Liver (tissue), 3 donors: ENCODE measurements at regions not wholly inside any gene's neighbourhood (a gene's known extent, or its start where the extent isn't known, plus 50 kb on each side); places are given as distances from the start of the nearest gene placed in this dataset.

Experiments used
- GABPA ChIP-seq, 2 donors: IDR thresholded peaks in 1 of 2; conservative IDR thresholded peaks in 1 of 2; 2 replicates each; pipeline ENCODE4 v1.6.1; 2016; ENCODE audit warnings: antibody characterized with exemption in 2 of 2, mild to moderate bottlenecking in 1 of 2, moderate library complexity in 1 of 2
- TAF1 ChIP-seq: conservative IDR thresholded peaks from 2 replicates; pipeline ENCODE4 v1.6.1; 2016; ENCODE audit warnings: antibody characterized with exemption, mild to moderate bottlenecking
- ZBTB33 ChIP-seq: IDR thresholded peaks from 2 replicates; pipeline ENCODE4 v1.6.1; 2016; ENCODE audit warnings: antibody characterized with exemption
- TF ChIP-seq, protein P1 (sequence below): IDR thresholded peaks from 2 replicates; pipeline ENCODE4 v1.6.1; 2016; ENCODE audit warnings: antibody characterized with exemption, mild to moderate bottlenecking
- TF ChIP-seq, protein P2 (sequence below): fragments of 150-350 bp; IDR thresholded peaks from 2 replicates; pipeline ENCODE4 v1.5.1; 2017; ENCODE audit warnings: improper control_type of control experiment, low read depth, low read length; ENCODE audit not compliant: missing input control
- donor health status: healthy.
- donor health status: healthy.

- TF ChIP-seq, protein P1, sequence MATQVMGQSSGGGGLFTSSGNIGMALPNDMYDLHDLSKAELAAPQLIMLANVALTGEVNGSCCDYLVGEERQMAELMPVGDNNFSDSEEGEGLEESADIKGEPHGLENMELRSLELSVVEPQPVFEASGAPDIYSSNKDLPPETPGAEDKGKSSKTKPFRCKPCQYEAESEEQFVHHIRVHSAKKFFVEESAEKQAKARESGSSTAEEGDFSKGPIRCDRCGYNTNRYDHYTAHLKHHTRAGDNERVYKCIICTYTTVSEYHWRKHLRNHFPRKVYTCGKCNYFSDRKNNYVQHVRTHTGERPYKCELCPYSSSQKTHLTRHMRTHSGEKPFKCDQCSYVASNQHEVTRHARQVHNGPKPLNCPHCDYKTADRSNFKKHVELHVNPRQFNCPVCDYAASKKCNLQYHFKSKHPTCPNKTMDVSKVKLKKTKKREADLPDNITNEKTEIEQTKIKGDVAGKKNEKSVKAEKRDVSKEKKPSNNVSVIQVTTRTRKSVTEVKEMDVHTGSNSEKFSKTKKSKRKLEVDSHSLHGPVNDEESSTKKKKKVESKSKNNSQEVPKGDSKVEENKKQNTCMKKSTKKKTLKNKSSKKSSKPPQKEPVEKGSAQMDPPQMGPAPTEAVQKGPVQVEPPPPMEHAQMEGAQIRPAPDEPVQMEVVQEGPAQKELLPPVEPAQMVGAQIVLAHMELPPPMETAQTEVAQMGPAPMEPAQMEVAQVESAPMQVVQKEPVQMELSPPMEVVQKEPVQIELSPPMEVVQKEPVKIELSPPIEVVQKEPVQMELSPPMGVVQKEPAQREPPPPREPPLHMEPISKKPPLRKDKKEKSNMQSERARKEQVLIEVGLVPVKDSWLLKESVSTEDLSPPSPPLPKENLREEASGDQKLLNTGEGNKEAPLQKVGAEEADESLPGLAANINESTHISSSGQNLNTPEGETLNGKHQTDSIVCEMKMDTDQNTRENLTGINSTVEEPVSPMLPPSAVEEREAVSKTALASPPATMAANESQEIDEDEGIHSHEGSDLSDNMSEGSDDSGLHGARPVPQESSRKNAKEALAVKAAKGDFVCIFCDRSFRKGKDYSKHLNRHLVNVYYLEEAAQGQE = no peak
- TF ChIP-seq, protein P2, sequence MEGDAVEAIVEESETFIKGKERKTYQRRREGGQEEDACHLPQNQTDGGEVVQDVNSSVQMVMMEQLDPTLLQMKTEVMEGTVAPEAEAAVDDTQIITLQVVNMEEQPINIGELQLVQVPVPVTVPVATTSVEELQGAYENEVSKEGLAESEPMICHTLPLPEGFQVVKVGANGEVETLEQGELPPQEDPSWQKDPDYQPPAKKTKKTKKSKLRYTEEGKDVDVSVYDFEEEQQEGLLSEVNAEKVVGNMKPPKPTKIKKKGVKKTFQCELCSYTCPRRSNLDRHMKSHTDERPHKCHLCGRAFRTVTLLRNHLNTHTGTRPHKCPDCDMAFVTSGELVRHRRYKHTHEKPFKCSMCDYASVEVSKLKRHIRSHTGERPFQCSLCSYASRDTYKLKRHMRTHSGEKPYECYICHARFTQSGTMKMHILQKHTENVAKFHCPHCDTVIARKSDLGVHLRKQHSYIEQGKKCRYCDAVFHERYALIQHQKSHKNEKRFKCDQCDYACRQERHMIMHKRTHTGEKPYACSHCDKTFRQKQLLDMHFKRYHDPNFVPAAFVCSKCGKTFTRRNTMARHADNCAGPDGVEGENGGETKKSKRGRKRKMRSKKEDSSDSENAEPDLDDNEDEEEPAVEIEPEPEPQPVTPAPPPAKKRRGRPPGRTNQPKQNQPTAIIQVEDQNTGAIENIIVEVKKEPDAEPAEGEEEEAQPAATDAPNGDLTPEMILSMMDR = no peak
- TF ChIP-seq ZBTB33 (no peak), TAF1 (no peak), GABPA (IDR thresholded peaks at IDR 0.05 in 1 of 2, conservative IDR thresholded peaks at IDR 0.05 in 1 of 2) (no peak)
These were observed 115.0 kb upstream of the LDB2 start for GRCh38 chr4:17013382-17014006.
